ENCODE measurements at regions not wholly inside any gene's neighbourhood (a gene's known extent, or its start where the extent isn't known, plus 50 kb on each side); places are given as distances from the start of the nearest gene placed in this dataset.

DNA sequence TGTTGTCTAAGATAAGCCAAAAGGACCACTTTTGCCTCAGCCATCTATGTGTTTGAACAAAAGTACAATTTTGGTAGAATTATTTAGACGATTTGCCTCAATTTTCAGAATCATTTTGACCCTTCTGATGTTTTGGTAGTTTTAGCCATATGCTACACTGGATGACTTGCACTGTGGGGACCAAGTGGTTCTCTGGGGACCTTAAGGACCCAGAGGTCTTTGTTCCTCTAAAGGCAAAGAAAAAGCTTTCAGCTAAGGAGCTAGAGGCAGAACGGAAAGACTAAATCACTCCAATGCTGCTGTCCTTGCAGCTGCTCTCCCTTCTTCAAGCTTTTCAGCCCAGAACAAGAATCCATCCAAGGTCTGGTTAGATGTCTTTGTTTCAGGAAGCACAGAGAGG lies 51.0 kb upstream of the APC start:
- no peaks in the 10 kb centered on the region for H3K9me3 Mint-ChIP-seq
- DNase-seq (ENCODE audit: low spot score in 2 of 2, unreplicated experiment in 2 of 2): no peak
- H3K27ac Mint-ChIP-seq: no peak overlapping the region
- no peaks in the 10 kb centered on the region for H3K36me3 Mint-ChIP-seq
- H3K4me1 Mint-ChIP-seq: peaks cover 63% of the 10 kb centered on the region
- H3K4me3 Mint-ChIP-seq: no peak overlapping the region
- TF ChIP-seq, protein P1, sequence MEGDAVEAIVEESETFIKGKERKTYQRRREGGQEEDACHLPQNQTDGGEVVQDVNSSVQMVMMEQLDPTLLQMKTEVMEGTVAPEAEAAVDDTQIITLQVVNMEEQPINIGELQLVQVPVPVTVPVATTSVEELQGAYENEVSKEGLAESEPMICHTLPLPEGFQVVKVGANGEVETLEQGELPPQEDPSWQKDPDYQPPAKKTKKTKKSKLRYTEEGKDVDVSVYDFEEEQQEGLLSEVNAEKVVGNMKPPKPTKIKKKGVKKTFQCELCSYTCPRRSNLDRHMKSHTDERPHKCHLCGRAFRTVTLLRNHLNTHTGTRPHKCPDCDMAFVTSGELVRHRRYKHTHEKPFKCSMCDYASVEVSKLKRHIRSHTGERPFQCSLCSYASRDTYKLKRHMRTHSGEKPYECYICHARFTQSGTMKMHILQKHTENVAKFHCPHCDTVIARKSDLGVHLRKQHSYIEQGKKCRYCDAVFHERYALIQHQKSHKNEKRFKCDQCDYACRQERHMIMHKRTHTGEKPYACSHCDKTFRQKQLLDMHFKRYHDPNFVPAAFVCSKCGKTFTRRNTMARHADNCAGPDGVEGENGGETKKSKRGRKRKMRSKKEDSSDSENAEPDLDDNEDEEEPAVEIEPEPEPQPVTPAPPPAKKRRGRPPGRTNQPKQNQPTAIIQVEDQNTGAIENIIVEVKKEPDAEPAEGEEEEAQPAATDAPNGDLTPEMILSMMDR (IDR thresholded peaks at IDR 0.05; ENCODE audit: unreplicated experiment): no peak
- no peaks in the 10 kb centered on the region for H3K27me3 Mint-ChIP-seq (ENCODE audit: low read depth)

- TF ChIP-seq, protein P1 (IDR thresholded peaks at IDR 0.05; ENCODE audit: unreplicated experiment): no peak
- H3K27ac Mint-ChIP-seq: no peak overlapping the region
Observed at GRCh38 chr5:112687306-112687705, 50.4 kb upstream of the APC start.

More at GRCh38 chr5:112687306-112687705, 50.4 kb upstream of the APC start:
- H3K36me3 Mint-ChIP-seq: no peaks in the 10 kb centered on the region
- no peaks in the 10 kb centered on the region for H3K27me3 Mint-ChIP-seq (ENCODE audit: low read depth)
- no peaks in the 10 kb centered on the region for H3K9me3 Mint-ChIP-seq
- peaks cover 59% of the 10 kb centered on the region for H3K4me1 Mint-ChIP-seq
- H3K4me3 Mint-ChIP-seq: no peak overlapping the region
- no peak for DNase-seq (ENCODE audit: low spot score in 2 of 2, unreplicated experiment in 2 of 2)

Data from mesothelial cell of epicardium (in vitro differentiated cells).